ENCODE measurements at regions not wholly inside any gene's neighbourhood (a gene's known extent, or its start where the extent isn't known, plus 50 kb on each side); places are given as distances from the start of the nearest gene placed in this dataset.

GRCh38 chr12:3950714-3951320 is 77.6 kb upstream of the PARP11 start:
- DNase-seq, result no peak

GRCh38 chr12:3947781-3948180 is 74.6 kb upstream of the PARP11 start:
- no peak for DNase-seq

GRCh38 chr12:3945671-3946070 is 72.5 kb upstream of the PARP11 start:
- DNase-seq, result no peak

DNA sequence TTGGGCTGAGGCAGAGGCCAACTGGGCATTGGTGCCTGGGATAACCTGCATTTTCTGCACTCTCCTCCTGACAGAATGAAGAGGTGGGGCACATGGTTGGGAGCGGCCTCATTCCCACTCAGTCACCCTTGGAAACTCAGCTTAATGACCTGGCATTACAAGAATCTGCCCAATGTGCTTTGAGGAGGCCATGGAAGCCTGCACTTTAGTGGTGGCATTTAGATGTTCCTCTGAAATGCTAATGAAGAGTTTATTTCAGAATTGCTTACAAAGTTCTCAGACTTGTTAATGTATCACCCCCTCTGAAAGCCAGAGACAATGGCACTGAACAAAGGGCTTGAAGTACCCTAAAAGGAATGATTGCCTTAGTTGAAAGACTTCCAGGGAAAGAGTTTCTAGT is 71.4 kb upstream of the PARP11 start:
- no peak for DNase-seq

DNA sequence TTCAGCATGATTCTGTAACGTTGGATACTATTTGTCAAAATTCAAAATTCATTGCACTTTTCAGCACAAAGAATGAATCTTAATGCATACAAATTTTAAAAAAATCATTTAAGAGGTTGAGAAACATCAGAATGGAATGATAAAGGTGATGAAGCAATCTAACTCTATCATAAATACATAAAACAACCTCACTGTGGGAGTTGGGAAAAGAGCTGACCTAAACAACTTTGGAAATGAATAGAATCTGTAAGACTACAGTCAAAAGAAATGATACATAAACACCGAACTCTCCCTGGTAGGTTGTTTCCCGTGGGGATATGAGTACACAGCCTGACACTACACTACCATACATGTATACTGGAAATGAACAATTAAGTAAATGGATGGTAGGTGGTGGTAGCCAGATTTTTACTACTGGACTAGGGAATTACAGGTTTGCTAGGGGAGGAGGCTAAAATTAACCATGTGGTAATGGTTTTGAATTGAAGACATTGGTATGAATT is 64.9 kb upstream of the PARP11 start:
- no peak for DNase-seq

DNA sequence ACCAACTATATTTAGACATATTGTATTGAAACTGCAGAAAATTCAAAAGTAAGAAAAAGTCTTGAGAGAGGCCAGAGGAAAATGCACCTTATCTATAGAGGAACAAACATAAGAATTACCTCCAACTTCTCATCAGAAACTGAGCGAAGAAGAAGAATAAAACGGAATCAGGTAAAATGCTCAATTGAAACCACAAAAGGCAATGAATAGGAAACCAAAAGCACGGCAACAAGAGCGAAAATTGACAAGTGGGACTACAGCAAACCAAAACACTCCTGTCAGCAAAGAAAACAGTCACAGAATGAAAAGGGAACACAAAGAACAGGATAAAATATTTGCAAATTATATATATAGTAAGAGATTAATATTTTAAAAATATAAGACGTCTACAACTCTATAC is 61.9 kb upstream of the PARP11 start:
- no peak for DNase-seq

- DNase-seq, result no peak
Measured at GRCh38 chr12:3933819-3934192, 60.6 kb upstream of the PARP11 start.

GRCh38 chr12:3933074-3933818 is 60.0 kb upstream of the PARP11 start:
- no peak for DNase-seq

GRCh38 chr12:3931776-3932175 is 58.6 kb upstream of the PARP11 start:
- peak; percentile 4 for DNase-seq

GRCh38 chr12:3931206-3931605 is 58.0 kb upstream of the PARP11 start:
- DNase-seq, result no peak

DNA sequence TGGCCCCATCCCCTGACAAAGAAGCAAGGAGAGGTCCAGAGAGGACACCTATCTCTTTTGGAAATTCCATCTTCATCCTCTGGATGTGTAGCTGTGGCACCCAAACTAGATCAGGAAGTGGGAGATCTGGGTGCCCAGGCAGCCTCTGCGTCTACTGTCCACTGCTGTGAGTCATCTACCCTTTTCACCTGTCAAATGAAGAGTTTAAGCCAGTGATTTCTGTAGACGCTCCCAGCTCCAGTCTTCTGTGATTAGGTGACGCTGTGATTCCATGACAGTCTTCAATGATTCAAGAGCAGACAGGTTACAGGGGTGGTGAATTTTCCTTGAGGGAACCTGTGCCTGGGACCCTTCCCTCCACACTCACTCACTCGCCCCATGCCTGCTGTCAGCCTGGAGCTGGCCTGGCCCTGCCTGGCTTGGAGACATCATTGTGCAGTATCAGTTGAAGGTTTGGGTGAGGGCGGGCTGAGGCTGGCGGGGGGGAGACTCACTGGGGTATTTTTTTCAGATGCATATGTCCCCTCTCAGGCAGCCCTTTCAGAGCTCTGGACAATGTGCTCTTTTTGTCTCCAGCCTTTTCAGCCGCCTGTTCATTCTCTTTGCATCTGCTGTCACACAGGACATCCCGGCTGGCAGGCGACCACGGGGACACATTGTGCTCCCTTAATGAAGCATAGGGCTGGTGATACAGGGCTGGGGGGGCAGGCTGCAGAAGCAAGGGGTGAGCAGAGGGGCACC is 56.8 kb upstream of the PARP11 start:
- no peak for DNase-seq

DNA sequence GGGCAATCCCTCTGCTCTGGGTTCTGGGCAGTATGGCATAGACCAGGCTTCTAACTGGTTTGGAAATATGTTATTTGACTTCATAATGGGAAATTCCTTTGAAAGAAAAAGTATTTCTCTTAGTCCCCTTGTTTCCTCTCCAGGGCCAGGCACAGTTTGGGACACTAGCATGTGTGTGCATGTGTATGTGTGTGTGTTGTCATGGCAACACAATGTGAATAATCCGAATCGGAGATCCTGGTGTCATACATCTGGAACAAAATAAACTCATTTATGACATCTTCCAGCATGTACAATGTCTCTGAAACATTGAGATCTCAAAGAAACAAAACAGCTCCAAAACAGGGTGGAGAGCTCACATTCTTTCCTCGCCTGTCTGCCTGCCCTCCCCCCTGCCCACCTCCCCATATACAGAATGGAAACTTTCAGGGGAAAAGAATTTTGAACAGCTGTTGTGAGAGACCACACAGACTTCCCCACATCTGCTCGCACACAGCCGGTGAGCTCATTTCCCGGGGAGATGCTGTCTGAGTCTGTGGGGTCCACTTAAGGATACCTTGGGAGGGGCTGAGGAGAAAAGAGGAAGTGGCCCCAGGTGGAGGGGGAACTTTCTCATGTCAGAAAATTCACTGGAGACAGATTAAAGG is 55.5 kb upstream of the PARP11 start:
- DNase-seq, result peak; percentile 27

- no peak for DNase-seq
Measured at GRCh38 chr12:3925621-3926020, 52.4 kb upstream of the PARP11 start.

- DNase-seq, result no peak
Measured at GRCh38 chr12:3924761-3925160, 51.6 kb upstream of the PARP11 start.

GRCh38 chr12:3923021-3923420 is 49.8 kb upstream of the PARP11 start:
- DNase-seq, result no peak
